Mucosa of descending colon (tissue), 3 donors: ENCODE measurements at regions not wholly inside any gene's neighbourhood (a gene's known extent, or its start where the extent isn't known, plus 50 kb on each side); places are given as distances from the start of the nearest gene placed in this dataset.

Source experiments
- ATAC-seq: fragments of 200-7000 bp; cut with Tn5 transposase; one replicate; pipeline ENCODE4 v1.9.1; 2020; ENCODE audit warnings: mild to moderate bottlenecking, moderate library complexity
- DNase-seq, 3 donors: peaks; one replicate each; pipeline ENCODE4 v3.0.0-alpha.2; 2020
- H3K36me3 ChIP-seq: fragments of 200-600 bp; one replicate; pipeline ENCODE4 v1.8.0; 2021; ENCODE audit warnings: low read depth, mild to moderate bottlenecking
- H3K4me1 ChIP-seq: fragments of 200-600 bp; one replicate; pipeline ENCODE4 v1.8.0; 2021; ENCODE audit warnings: low read depth, mild to moderate bottlenecking
- H3K4me3 ChIP-seq: fragments of 200-600 bp; one replicate; pipeline ENCODE4 v1.8.0; 2021; ENCODE audit warnings: mild to moderate bottlenecking
- H3K9me3 ChIP-seq: fragments of 200-600 bp; one replicate; pipeline ENCODE4 v1.8.0; 2021; ENCODE audit warnings: mild to moderate bottlenecking
- intact Hi-C, 2 donors: fragments of 100-400 bp; cut with DNase I in 1 of 2; cut with micrococcal nuclease in 1 of 2; formaldehyde crosslinking; loops; one replicate each; pipeline versions ENCODE4 v1.11.0 to v1.11.1; 2022; cut with DNase I, micrococcal nuclease
- TF ChIP-seq, protein P1 (sequence below): fragments of 200-600 bp; IDR thresholded peaks from one replicate; pipeline ENCODE4 v1.8.0; 2022; ENCODE audit warnings: antibody characterized with exemption, mild to moderate bottlenecking
- donor health status: DM: no; HTN: no; CAD: no; lungs with moderate emphysema.
- donor health status: DM: no; HTN: no; CAD: no.
- donor health status: DM: no; HTN: yes; CAD: no.

DNA sequence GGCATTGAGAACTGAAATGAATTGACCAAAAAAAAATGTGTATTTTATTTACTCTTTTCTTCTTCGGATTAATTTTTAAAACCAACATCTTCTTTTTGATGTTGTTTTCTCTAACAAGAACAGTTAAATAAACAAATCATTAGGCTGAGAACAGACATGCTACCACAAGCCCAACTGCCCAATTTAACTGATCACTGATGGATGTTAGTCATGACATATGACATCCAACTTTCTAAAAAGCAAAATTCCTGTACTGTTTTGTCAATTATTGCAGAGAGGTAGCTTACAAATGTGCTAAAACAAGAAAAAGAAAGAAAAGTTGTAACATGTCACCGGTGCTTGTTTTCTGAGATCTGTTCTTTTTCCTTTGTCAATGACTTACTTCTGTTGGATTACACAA is 232.1 kb downstream of the C11orf87 start:
- DNase-seq, result no peak
- Histone ChIP-seq H3K9me3 (no peaks in the 10 kb centered on the region), H3K4me3 (no peak overlapping the region), H3K4me1 (no peaks in the 10 kb centered on the region), H3K36me3 (no peaks in the 10 kb centered on the region)
- TF ChIP-seq, protein P1, sequence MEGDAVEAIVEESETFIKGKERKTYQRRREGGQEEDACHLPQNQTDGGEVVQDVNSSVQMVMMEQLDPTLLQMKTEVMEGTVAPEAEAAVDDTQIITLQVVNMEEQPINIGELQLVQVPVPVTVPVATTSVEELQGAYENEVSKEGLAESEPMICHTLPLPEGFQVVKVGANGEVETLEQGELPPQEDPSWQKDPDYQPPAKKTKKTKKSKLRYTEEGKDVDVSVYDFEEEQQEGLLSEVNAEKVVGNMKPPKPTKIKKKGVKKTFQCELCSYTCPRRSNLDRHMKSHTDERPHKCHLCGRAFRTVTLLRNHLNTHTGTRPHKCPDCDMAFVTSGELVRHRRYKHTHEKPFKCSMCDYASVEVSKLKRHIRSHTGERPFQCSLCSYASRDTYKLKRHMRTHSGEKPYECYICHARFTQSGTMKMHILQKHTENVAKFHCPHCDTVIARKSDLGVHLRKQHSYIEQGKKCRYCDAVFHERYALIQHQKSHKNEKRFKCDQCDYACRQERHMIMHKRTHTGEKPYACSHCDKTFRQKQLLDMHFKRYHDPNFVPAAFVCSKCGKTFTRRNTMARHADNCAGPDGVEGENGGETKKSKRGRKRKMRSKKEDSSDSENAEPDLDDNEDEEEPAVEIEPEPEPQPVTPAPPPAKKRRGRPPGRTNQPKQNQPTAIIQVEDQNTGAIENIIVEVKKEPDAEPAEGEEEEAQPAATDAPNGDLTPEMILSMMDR, result no peak
- no peak for ATAC-seq
- intact Hi-C loops, result no loop called here

DNA sequence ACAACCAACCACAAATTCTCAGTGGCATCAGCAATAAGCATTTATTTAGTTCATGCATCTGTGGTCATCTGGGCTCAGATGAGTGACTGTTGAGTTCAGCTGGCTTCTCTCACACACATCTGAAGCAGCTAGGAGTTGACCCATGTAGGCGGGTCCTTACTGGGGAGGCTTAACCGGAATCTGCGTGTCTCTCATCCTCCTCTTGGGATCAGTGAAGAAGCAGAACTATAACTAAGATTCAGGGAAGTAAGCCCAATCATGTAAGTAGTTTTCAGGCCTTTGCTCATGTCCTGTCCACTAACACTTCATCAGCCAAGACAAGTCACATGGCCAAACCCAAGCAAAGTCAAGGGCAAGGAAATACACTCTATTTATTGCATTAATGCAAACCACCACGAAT is 236.2 kb downstream of the C11orf87 start:
- DNase-seq (no peak), ATAC-seq (no peak)
- Histone ChIP-seq H3K4me3 (no peak overlapping the region), H3K4me1 (no peaks in the 10 kb centered on the region), H3K36me3 (no peaks in the 10 kb centered on the region), H3K9me3 (no peaks in the 10 kb centered on the region)
- intact Hi-C loops, result no loop called here
- TF ChIP-seq, protein P1, result no peak

DNA sequence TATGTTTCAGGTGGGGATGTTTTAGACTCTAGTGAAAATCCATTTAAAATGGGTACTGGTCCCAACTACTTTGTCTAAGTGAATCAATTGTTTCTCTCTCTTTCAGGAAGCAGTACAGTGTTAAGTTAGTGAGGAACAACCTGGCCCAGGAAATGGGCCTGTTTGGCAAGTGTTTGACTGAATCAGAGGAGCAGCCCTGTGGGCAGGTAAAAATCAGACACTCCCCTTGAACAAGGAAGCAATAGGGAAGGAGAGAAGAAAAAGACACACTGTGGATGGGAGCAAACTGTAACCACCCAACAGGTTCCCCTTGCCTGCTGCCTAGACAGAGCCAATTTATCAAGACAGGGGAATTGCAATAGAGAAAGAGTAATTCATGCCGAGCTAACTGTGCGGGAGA is 245.7 kb downstream of the C11orf87 start:
- DNase-seq, result no peak
- intact Hi-C loops, result no loop called here
- no peak overlapping the region for H3K4me3 ChIP-seq
- H3K4me1 ChIP-seq, result no peaks in the 10 kb centered on the region
- H3K36me3 ChIP-seq, result no peaks in the 10 kb centered on the region
- H3K9me3 ChIP-seq, result peaks cover 4% of the 10 kb centered on the region
- no peak for ATAC-seq
- TF ChIP-seq, protein P1, result no peak

GRCh38 chr11:109668973-109669634 is 247.1 kb downstream of the C11orf87 start:
- H3K36me3 ChIP-seq, result no peaks in the 10 kb centered on the region
- intact Hi-C loops, result no loop called here
- H3K9me3 ChIP-seq, result peaks cover 4% of the 10 kb centered on the region
- no peaks in the 10 kb centered on the region for H3K4me1 ChIP-seq
- DNase-seq (no peak), ATAC-seq (no peak)
- TF ChIP-seq, protein P1, result no peak
- H3K4me3 ChIP-seq, result no peak overlapping the region

- intact Hi-C loops, result no loop called here
- Histone ChIP-seq H3K36me3 (no peaks in the 10 kb centered on the region), H3K9me3 (no peaks in the 10 kb centered on the region), H3K4me3 (no peak overlapping the region), H3K4me1 (no peaks in the 10 kb centered on the region)
- DNase-seq (no peak), ATAC-seq (no peak)
- TF ChIP-seq, protein P1, result no peak
These were observed 255.2 kb downstream of the C11orf87 start for GRCh38 chr11:109677231-109677630.

- TF ChIP-seq, protein P1, result no peak
- Histone ChIP-seq H3K4me1 (no peaks in the 10 kb centered on the region), H3K9me3 (no peaks in the 10 kb centered on the region), H3K4me3 (no peak overlapping the region), H3K36me3 (no peaks in the 10 kb centered on the region)
- DNase-seq (no peak), ATAC-seq (no peak)
- intact Hi-C loops, result no loop called here
These were observed 255.9 kb downstream of the C11orf87 start for GRCh38 chr11:109677876-109678275.
